ENCODE measurements at regions not wholly inside any gene's neighbourhood (a gene's known extent, or its start where the extent isn't known, plus 50 kb on each side); places are given as distances from the start of the nearest gene placed in this dataset.

- no peak for TF ChIP-seq CTCF (tag by site-specific recombination; IDR thresholded peaks at IDR 0.05)
- no peak for TF ChIP-seq KLF10 (tag by site-specific recombination; IDR thresholded peaks at IDR 0.05)
- no peak for TF ChIP-seq GLI2 (tag by site-specific recombination; IDR thresholded peaks at IDR 0.05; ENCODE audit: borderline replicate concordance, low read depth)
- TF ChIP-seq PRDM4 (tag by site-specific recombination; IDR thresholded peaks at IDR 0.05) = no peak
- no peak for TF ChIP-seq ZFHX2 (tag by site-specific recombination; conservative IDR thresholded peaks at IDR 0.05)
- no peak for TF ChIP-seq ZNF138 (tag by site-specific recombination; IDR thresholded peaks at IDR 0.05; ENCODE audit: borderline replicate concordance)
- no peak for TF ChIP-seq TRIM28 (IDR thresholded peaks at IDR 0.05; ENCODE audit: borderline replicate concordance, low read length)
- TF ChIP-seq ZNF501 (tag by site-specific recombination; IDR thresholded peaks at IDR 0.05) = no peak
- no peak for TF ChIP-seq ZNF704 (tag by site-specific recombination; IDR thresholded peaks at IDR 0.05)
- no peak for TF ChIP-seq ZNF530 (tag by site-specific recombination; IDR thresholded peaks at IDR 0.05; ENCODE audit: low read depth)
Measured at GRCh38 chr18:29982218-29982617, 1060.3 kb downstream of the DSC3 start.
